IMR-90 (cell line): ENCODE measurements at regions not wholly inside any gene's neighbourhood (a gene's known extent, or its start where the extent isn't known, plus 50 kb on each side); places are given as distances from the start of the nearest gene placed in this dataset.

Experiments
- ATAC-seq: fragments of 200-7000 bp; cut with Tn5 transposase; 2 replicates; pipeline ENCODE4 v1.9.1; 2020; ENCODE audit warnings: low read depth, mild to moderate bottlenecking, moderate library complexity
- BruUV-seq: library from RNA; stranded (reverse); fragments of 400-500 nt; replicated peaks from 2 replicates; lab custom pipeline; 2021; lab: Mats Ljungman, UMichigan
- CTCF ChIA-PET: fragments of 300-600 bp; formaldehyde crosslinking; extraction: SDS; loops from one replicate; lab custom pipeline; 2021; ENCODE audit warnings: antibody characterized with exemption; lab: Yijun Ruan, JAX
- POLR2A ChIA-PET: fragments of 300-600 bp; sonication (Branson Sonifier 250); formaldehyde crosslinking; loops from one replicate; lab custom pipeline; 2022; ENCODE audit warnings: antibody characterized with exemption; ENCODE audit not compliant: unreplicated experiment; lab: Charles Lee
- DNase-seq: peaks from one replicate; pipeline ENCODE4 v3.0.0; 2013
- H2AFZ ChIP-seq: replicated peaks from 2 replicates; pipeline ENCODE3; 2013; ENCODE audit warnings: low read length, mild to moderate bottlenecking; ENCODE audit not compliant: poor library complexity
- H2AK5ac ChIP-seq: 2 replicates; pipeline ENCODE4 v1.6.1; 2013; ENCODE audit warnings: low read depth, low read length, inconsistent platforms
- H2AK9ac ChIP-seq: replicated peaks from 2 replicates; pipeline ENCODE3; 2013; ENCODE audit warnings: mild to moderate bottlenecking, low read depth, low read length, moderate library complexity; ENCODE audit not compliant: poor library complexity
- H2BK120ac ChIP-seq: 2 replicates; pipeline ENCODE4 v1.6.1; 2013; ENCODE audit warnings: low read depth, low read length, inconsistent platforms
- H2BK15ac ChIP-seq: 3 replicates; pipeline ENCODE4 v1.6.1; 2013; ENCODE audit warnings: low read depth, low read length, inconsistent platforms
- H2BK20ac ChIP-seq: 2 replicates; pipeline ENCODE4 v1.6.1; 2013; ENCODE audit warnings: low read depth, mild to moderate bottlenecking, inconsistent platforms, low read length, moderate library complexity
- H2BK5ac ChIP-seq: 2 replicates; pipeline ENCODE4 v1.6.1; 2013; ENCODE audit warnings: mild to moderate bottlenecking, low read depth, low read length, inconsistent platforms; ENCODE audit not compliant: poor library complexity, severe bottlenecking
- H3K14ac ChIP-seq: replicated peaks from 2 replicates; pipeline ENCODE4 v1.6.1; 2013; ENCODE audit warnings: low read depth, low read length, inconsistent platforms
- H3K18ac ChIP-seq: 2 replicates; pipeline ENCODE4 v1.6.1; 2013; ENCODE audit warnings: low read depth, low read length, control low read depth
- H3K23ac ChIP-seq: 2 replicates; pipeline ENCODE4 v1.6.1; 2013; ENCODE audit warnings: low read depth, low read length, inconsistent platforms
- H3K27ac ChIP-seq: 2 replicates; pipeline ENCODE4 v1.5.1; 2013; ENCODE audit warnings: mild to moderate bottlenecking, control low read depth, low read length; ENCODE audit not compliant: insufficient read depth
- H3K27me3 ChIP-seq: 2 replicates; pipeline ENCODE4 v1.6.1; 2013; ENCODE audit warnings: low read length; ENCODE audit not compliant: control insufficient read depth, insufficient read depth
- H3K36me3 ChIP-seq: 2 replicates; pipeline ENCODE4 v1.6.1; 2013; ENCODE audit warnings: low read length, mixed read lengths; ENCODE audit not compliant: control insufficient read depth, insufficient read depth
- H3K4ac ChIP-seq: 2 replicates; pipeline ENCODE4 v1.6.1; 2013; ENCODE audit warnings: low read depth, low read length, inconsistent platforms
- H3K4me1 ChIP-seq: 2 replicates; pipeline ENCODE4 v1.6.1; 2013; ENCODE audit warnings: low read length, mixed read lengths; ENCODE audit not compliant: control insufficient read depth, insufficient read depth
- H3K4me2 ChIP-seq: 2 replicates; pipeline ENCODE4 v1.6.1; 2013; ENCODE audit warnings: low read depth, mild to moderate bottlenecking, control low read depth, low read length, moderate library complexity
- H3K4me3 ChIP-seq: 2 replicates; pipeline ENCODE4 v1.5.1; 2013; ENCODE audit warnings: low read depth, mild to moderate bottlenecking, control low read depth, low read length, moderate library complexity; ENCODE audit not compliant: insufficient read depth
- H3K56ac ChIP-seq: 2 replicates; pipeline ENCODE4 v1.6.1; 2013; ENCODE audit warnings: low read length, inconsistent platforms; ENCODE audit not compliant: insufficient read depth; ENCODE audit errors: extremely low read depth
- H3K79me1 ChIP-seq, 2 experiments: 2 replicates each; pipeline ENCODE4 v1.6.1; 2013; ENCODE audit warnings: low read length in 2 of 2, inconsistent platforms in 1 of 2, low read depth in 1 of 2
- H3K9ac ChIP-seq: 2 replicates; pipeline ENCODE4 v1.6.1; 2013; ENCODE audit warnings: low read depth, low read length, control low read depth
- H3K9me1 ChIP-seq: 2 replicates; pipeline ENCODE4 v1.6.1; 2013; ENCODE audit warnings: low read length, inconsistent platforms; ENCODE audit not compliant: insufficient read depth
- H3K9me3 ChIP-seq: 2 replicates; pipeline ENCODE4 v1.6.1; 2013; ENCODE audit warnings: low read length; ENCODE audit not compliant: control insufficient read depth, insufficient read depth
- H4K20me1 ChIP-seq: 2 replicates; pipeline ENCODE4 v1.6.1; 2013; ENCODE audit warnings: low read length, inconsistent platforms; ENCODE audit not compliant: insufficient read depth
- H4K5ac ChIP-seq: 2 replicates; pipeline ENCODE4 v1.6.1; 2013; ENCODE audit warnings: mild to moderate bottlenecking, low read depth, low read length, control low read depth
- H4K8ac ChIP-seq, 2 experiments: 2 replicates each; pipeline ENCODE4 v1.6.1; 2013; ENCODE audit warnings: low read depth in 2 of 2, low read length in 2 of 2, control low read depth in 1 of 2, inconsistent platforms in 1 of 2
- H4K91ac ChIP-seq: 2 replicates; pipeline ENCODE4 v1.6.1; 2013; ENCODE audit warnings: low read depth, low read length, inconsistent platforms; ENCODE audit not compliant: insufficient read depth
- BHLHE40 ChIP-seq: fragments of 150-350 bp; IDR thresholded peaks from 2 replicates; pipeline ENCODE4 v1.6.1; 2016; ENCODE audit warnings: mild to moderate bottlenecking, low read depth, low read length
- CEBPB ChIP-seq: IDR thresholded peaks from 2 replicates; pipeline ENCODE4 v1.6.1; 2012; ENCODE audit warnings: low read depth, low read length, improper control_type of control experiment
- CHD1 ChIP-seq: IDR thresholded peaks from 2 replicates; pipeline ENCODE4 v1.6.1; 2012; ENCODE audit warnings: low read depth, low read length, improper control_type of control experiment
- CTCF ChIP-seq: conservative IDR thresholded peaks from 2 replicates; pipeline ENCODE4 v1.5.1; 2012; ENCODE audit warnings: mild to moderate bottlenecking, low read depth, low read length, improper control_type of control experiment
- ELK1 ChIP-seq: fragments of 150-350 bp; IDR thresholded peaks from 2 replicates; pipeline ENCODE4 v1.6.1; 2016; ENCODE audit warnings: low read depth, mild to moderate bottlenecking, low read length, moderate library complexity, borderline replicate concordance
- FOS ChIP-seq: fragments of 150-350 bp; IDR thresholded peaks from 2 replicates; pipeline ENCODE4 v1.6.1; 2016; ENCODE audit warnings: low read depth, low read length
- MAFK ChIP-seq: IDR thresholded peaks from 2 replicates; pipeline ENCODE4 v1.6.1; 2012; ENCODE audit warnings: low read depth, low read length, improper control_type of control experiment
- MAZ ChIP-seq: IDR thresholded peaks from 2 replicates; pipeline ENCODE4 v1.6.1; 2012; ENCODE audit warnings: low read depth, mild to moderate bottlenecking, low read length, improper control_type of control experiment, moderate library complexity, borderline replicate concordance
- POLR2A ChIP-seq: IDR thresholded peaks from 2 replicates; pipeline ENCODE4 v1.6.1; 2012; ENCODE audit warnings: mild to moderate bottlenecking, low read depth, low read length
- RAD21 ChIP-seq: IDR thresholded peaks from 2 replicates; pipeline ENCODE4 v1.6.1; 2012; ENCODE audit warnings: low read length, improper control_type of control experiment
- RCOR1 ChIP-seq: IDR thresholded peaks from 2 replicates; pipeline ENCODE4 v1.6.1; 2012; ENCODE audit warnings: mild to moderate bottlenecking, low read length, improper control_type of control experiment; ENCODE audit not compliant: insufficient replicate concordance
- RFX5 ChIP-seq: IDR thresholded peaks from 2 replicates; pipeline ENCODE4 v1.8.0; 2012; ENCODE audit warnings: low read depth, mild to moderate bottlenecking, low read length, moderate library complexity
- SMC3 ChIP-seq: fragments of 150-350 bp; IDR thresholded peaks from 2 replicates; pipeline ENCODE4 v1.6.1; 2016; ENCODE audit warnings: low read depth, mild to moderate bottlenecking, antibody characterized with exemption, low read length, moderate library complexity
- USF2 ChIP-seq: fragments of 150-350 bp; IDR thresholded peaks from 2 replicates; pipeline ENCODE4 v1.6.1; 2017; ENCODE audit warnings: mild to moderate bottlenecking, antibody characterized with exemption, low read length, low read depth
- WGBS, 2 experiments: methylation state at CpG; one replicate each; pipeline versions ENCODE4 v1.1.5 to v1.1.7; 2013; ENCODE audit warnings: missing lambda C conversion rate in 2 of 2; ENCODE audit not compliant: insufficient read length in 1 of 2; ENCODE audit errors: extremely low coverage in 2 of 2; 5-methylcytosine and 5-hydroxymethylcytosine counted together
- dilution Hi-C: fragments of 300-500 bp; cut with HindIII; formaldehyde crosslinking; loops from one replicate; pipeline ENCODE4 v1.14.3; 2018; ENCODE audit warnings: low sequenced_read_pairs; ENCODE audit not compliant: unreplicated experiment
- in situ Hi-C: fragments of 300-500 bp; cut with MboI; formaldehyde crosslinking; loops from 3 replicates; pipeline ENCODE4 v1.14.3; 2019; ENCODE audit warnings: low sequenced_read_pairs, inconsistent platforms, mixed read lengths
- intact Hi-C: fragments of 100-400 bp; cut with micrococcal nuclease; formaldehyde crosslinking; loops from 2 replicates; pipeline ENCODE4 v1.10.0; 2022

- peak overlapping the region; percentile 61; the same call in 1 of the 2 replicates for H3K18ac ChIP-seq
- peaks cover 5% of the 10 kb centered on the region; the same call in 1 of the 2 replicates for H3K4me1 ChIP-seq
- no peak overlapping the region for H2BK15ac ChIP-seq
- no peak overlapping the region for H2BK5ac ChIP-seq
- H2BK120ac ChIP-seq = no peak overlapping the region; the same call in 1 of the 2 replicates
- no peak overlapping the region for H2AK9ac ChIP-seq
- H3K9me1 ChIP-seq = no peaks in the 10 kb centered on the region; the same call in 1 of the 2 replicates
- H3K36me3 ChIP-seq = no peaks in the 10 kb centered on the region
- intact Hi-C loops (no loop called here), dilution Hi-C loops (no loop called here), in situ Hi-C loops (no loop called here)
- no peaks in the 10 kb centered on the region for H3K79me1 ChIP-seq
- no peak overlapping the region for H2BK20ac ChIP-seq
- no peak overlapping the region for H3K4ac ChIP-seq
- no peak overlapping the region for H4K8ac ChIP-seq
- DNase-seq = no peak
- CTCF ChIA-PET = no interaction called here
- no peak overlapping the region for H3K27ac ChIP-seq
- peak overlapping the region; percentile 19; the same call in 1 of the 2 replicates for H4K5ac ChIP-seq
- no peak for TF ChIP-seq CHD1
- no peak for TF ChIP-seq RFX5
- no peak for TF ChIP-seq MAZ
- TF ChIP-seq USF2 = no peak
- no peak for TF ChIP-seq RCOR1
- no peak for TF ChIP-seq SMC3
- TF ChIP-seq BHLHE40 = no peak
- TF ChIP-seq MAFK = no peak
- no peak for TF ChIP-seq CTCF
- TF ChIP-seq RAD21 = no peak
- TF ChIP-seq ELK1 = no peak
- no peak for TF ChIP-seq POLR2A
- no peak for TF ChIP-seq CEBPB
- TF ChIP-seq FOS = no peak
- no peak overlapping the region for H3K4me2 ChIP-seq
- H3K27me3 ChIP-seq = no peaks in the 10 kb centered on the region
- no peak overlapping the region for H2AFZ ChIP-seq
- H3K23ac ChIP-seq = 0 out of 2 replicates have a peak overlapping the region, but pooled peaks have one; percentile 39
- POLR2A ChIA-PET = no interaction called here
- ATAC-seq = no peak
- no peak overlapping the region for H3K9ac ChIP-seq
- no peak overlapping the region for H3K56ac ChIP-seq
- no peaks in the 10 kb centered on the region for H4K20me1 ChIP-seq
- WGBS, 2 experiments = no CpG with 5 or more reads among the region's 1 CpG
- BruUV-seq = no TSS peak
- H3K14ac ChIP-seq = no peak overlapping the region
- no peaks in the 10 kb centered on the region for H3K9me3 ChIP-seq
- no peak overlapping the region for H2AK5ac ChIP-seq
- no peak overlapping the region for H4K91ac ChIP-seq
- H3K4me3 ChIP-seq = no peak overlapping the region
These were observed 599.7 kb downstream of the SLC16A7 start for GRCh38 chr12:60195483-60195882.
